H54 (cell line): ENCODE measurements at regions not wholly inside any gene's neighbourhood (a gene's known extent, or its start where the extent isn't known, plus 50 kb on each side); places are given as distances from the start of the nearest gene placed in this dataset.

Source experiments
- DNase-seq: peaks from one replicate; pipeline ENCODE4 v3.0.0; 2011; ENCODE audit warnings: low spot score, mixed read lengths; ENCODE audit not compliant: insufficient read length
- FAIRE-seq: peaks from 3 replicates; lab custom pipeline; 2011; peaks lifted over from hg19 to GRCh38; lab: Jason Lieb, UNC
- POLR2A ChIP-seq: IDR thresholded peaks from 2 replicates; pipeline ENCODE4 v1.6.1; 2011; ENCODE audit warnings: low read depth, mild to moderate bottlenecking, low read length

GRCh38 chr4:188858696-188859095 is 719.5 kb downstream of the TRIML1 start:
- no peak for TF ChIP-seq POLR2A
- no peak for FAIRE-seq

GRCh38 chr4:188864741-188865140 is 725.5 kb downstream of the TRIML1 start:
- FAIRE-seq (no peak), DNase-seq (no peak)
- no peak for TF ChIP-seq POLR2A

More at GRCh38 chr4:188858696-188859095, 719.5 kb downstream of the TRIML1 start:
- DNase-seq = no peak

GRCh38 chr4:188867796-188868195 is 728.6 kb downstream of the TRIML1 start:
- FAIRE-seq (no peak), DNase-seq (no peak)
- TF ChIP-seq POLR2A = no peak

- no peak for DNase-seq
- no peak for FAIRE-seq
- TF ChIP-seq POLR2A = no peak
Observed at GRCh38 chr4:188869581-188869980, 730.3 kb downstream of the TRIML1 start.

GRCh38 chr4:188872809-188873208 is 733.6 kb downstream of the TRIML1 start:
- no peak for TF ChIP-seq POLR2A
- DNase-seq = no peak
- FAIRE-seq = no peak

GRCh38 chr4:188876881-188877280 is 737.6 kb downstream of the TRIML1 start:
- FAIRE-seq = no peak
- no peak for DNase-seq
- TF ChIP-seq POLR2A = no peak

GRCh38 chr4:188879598-188879997 is 740.4 kb downstream of the TRIML1 start:
- DNase-seq = no peak
- no peak for FAIRE-seq
- TF ChIP-seq POLR2A = no peak

- FAIRE-seq (no peak), DNase-seq (no peak)
- no peak for TF ChIP-seq POLR2A
Observed at GRCh38 chr4:188887905-188888304, 748.7 kb downstream of the TRIML1 start.

GRCh38 chr4:188892837-188893236 is 753.6 kb downstream of the TRIML1 start:
- no peak for TF ChIP-seq POLR2A
- FAIRE-seq (no peak), DNase-seq (no peak)

- DNase-seq (no peak), FAIRE-seq (no peak)
- TF ChIP-seq POLR2A = no peak
Observed at GRCh38 chr4:188903986-188904385, 764.7 kb downstream of the TRIML1 start.

GRCh38 chr4:188904617-188905016 is 765.4 kb downstream of the TRIML1 start:
- no peak for DNase-seq
- FAIRE-seq = no peak
- no peak for TF ChIP-seq POLR2A

GRCh38 chr4:188905248-188905647 is 766.0 kb downstream of the TRIML1 start:
- no peak for TF ChIP-seq POLR2A
- no peak for FAIRE-seq
- no peak for DNase-seq

GRCh38 chr4:188911199-188911598 is 772.0 kb downstream of the TRIML1 start:
- no peak for DNase-seq

GRCh38 chr4:188911707-188912106 is 772.5 kb downstream of the TRIML1 start:
- no peak for DNase-seq
- no peak for FAIRE-seq
- TF ChIP-seq POLR2A = no peak

More at GRCh38 chr4:188911199-188911598, 772.0 kb downstream of the TRIML1 start:
- no peak for FAIRE-seq
- TF ChIP-seq POLR2A = no peak

- no peak for FAIRE-seq
- no peak for TF ChIP-seq POLR2A
- no peak for DNase-seq
Observed at GRCh38 chr4:188915175-188915574, 775.9 kb downstream of the TRIML1 start.

- FAIRE-seq (no peak), DNase-seq (no peak)
- TF ChIP-seq POLR2A = no peak
Observed at GRCh38 chr4:188918787-188919186, 779.5 kb downstream of the TRIML1 start.
